Neutrophil (primary cell): ENCODE measurements at regions not wholly inside any gene's neighbourhood (a gene's known extent, or its start where the extent isn't known, plus 50 kb on each side); places are given as distances from the start of the nearest gene placed in this dataset.

ENCODE experiments used
- H3K27ac ChIP-seq: fragments of 200-600 bp; sonication (generic); 2 replicates; pipeline ENCODE4 v1.5.1; 2016; ENCODE audit warnings: mild to moderate bottlenecking, moderate library complexity
- H3K27me3 ChIP-seq: fragments of 200-600 bp; sonication (generic); 2 replicates; pipeline ENCODE4 v1.6.0; 2016; ENCODE audit warnings: mild to moderate bottlenecking
- H3K36me3 ChIP-seq: fragments of 200-600 bp; sonication (generic); 2 replicates; pipeline ENCODE4 v1.5.1; 2017
- H3K4me1 ChIP-seq, 2 experiments: fragments of 200-600 bp in 1 of 2; sonication (generic) in 1 of 2; 1 replicate in 1 of 2; 2 replicates in 1 of 2; pipeline versions ENCODE4 v1.5.1 to v1.6.1; 2013 to 2016; ENCODE audit warnings: low read depth in 1 of 2, low read length in 1 of 2, mild to moderate bottlenecking in 1 of 2, moderate library complexity in 1 of 2; ENCODE audit not compliant: control insufficient read depth in 1 of 2, insufficient read depth in 1 of 2
- H3K4me3 ChIP-seq, 2 experiments: fragments of 200-600 bp in 1 of 2; sonication (generic) in 1 of 2; 1 replicate in 1 of 2; 2 replicates in 1 of 2; pipeline ENCODE4 v1.5.1; 2013 to 2016; ENCODE audit warnings: low read depth in 1 of 2, low read length in 1 of 2, mild to moderate bottlenecking in 1 of 2, moderate library complexity in 1 of 2
- H3K9me3 ChIP-seq: fragments of 200-600 bp; sonication (generic); 2 replicates; pipeline ENCODE4 v1.5.1; 2016
- CTCF ChIP-seq: fragments of 200-600 bp; sonication (generic); IDR thresholded peaks from 2 replicates; pipeline ENCODE4 v1.5.1; 2016; ENCODE audit warnings: antibody characterized with exemption

- peaks cover 30% of the 10 kb centered on the region for H3K27me3 ChIP-seq
- no peaks in the 10 kb centered on the region for H3K4me1 ChIP-seq
- H3K27ac ChIP-seq, result no peak overlapping the region
- H3K4me3 ChIP-seq, result no peak overlapping the region
- no peaks in the 10 kb centered on the region for H3K9me3 ChIP-seq
- no peak for TF ChIP-seq CTCF
- H3K36me3 ChIP-seq, result no peaks in the 10 kb centered on the region
These were observed 91.5 kb upstream of the DNAH5 start for GRCh38 chr5:14035859-14036503.

- H3K36me3 ChIP-seq, result no peaks in the 10 kb centered on the region
- no peak overlapping the region for H3K4me3 ChIP-seq
- H3K4me1 ChIP-seq, result no peaks in the 10 kb centered on the region
- peaks cover 30% of the 10 kb centered on the region for H3K27me3 ChIP-seq
- no peak overlapping the region for H3K27ac ChIP-seq
- TF ChIP-seq CTCF, result no peak
- H3K9me3 ChIP-seq, result no peaks in the 10 kb centered on the region
These were observed 90.5 kb upstream of the DNAH5 start for GRCh38 chr5:14034963-14035362.

- H3K27ac ChIP-seq, result no peak overlapping the region
These were observed 88.4 kb upstream of the DNAH5 start for GRCh38 chr5:14032918-14033317.

GRCh38 chr5:14028938-14029584 lies 84.6 kb upstream of the DNAH5 start:
- no peak overlapping the region for H3K4me3 ChIP-seq
- no peaks in the 10 kb centered on the region for H3K9me3 ChIP-seq
- H3K36me3 ChIP-seq, result no peaks in the 10 kb centered on the region
- no peaks in the 10 kb centered on the region for H3K4me1 ChIP-seq
- no peak overlapping the region for H3K27ac ChIP-seq
- no peak for TF ChIP-seq CTCF
- H3K27me3 ChIP-seq, result no peaks in the 10 kb centered on the region

More at GRCh38 chr5:14032918-14033317, 88.4 kb upstream of the DNAH5 start:
- TF ChIP-seq CTCF, result no peak
- Histone ChIP-seq H3K4me3 (no peak overlapping the region), H3K9me3 (no peaks in the 10 kb centered on the region), H3K36me3 (no peaks in the 10 kb centered on the region), H3K4me1 (no peaks in the 10 kb centered on the region), H3K27me3 (peaks cover 30% of the 10 kb centered on the region)

GRCh38 chr5:14028188-14028587 lies 83.7 kb upstream of the DNAH5 start:
- H3K27me3 ChIP-seq, result peaks cover 3% of the 10 kb centered on the region
- H3K27ac ChIP-seq, result no peak overlapping the region
- TF ChIP-seq CTCF, result no peak
- H3K4me1 ChIP-seq, result no peaks in the 10 kb centered on the region
- no peaks in the 10 kb centered on the region for H3K36me3 ChIP-seq
- H3K9me3 ChIP-seq, result no peaks in the 10 kb centered on the region
- no peak overlapping the region for H3K4me3 ChIP-seq
